HG03025 (cell line): ENCODE measurements at regions not wholly inside any gene's neighbourhood (a gene's known extent, or its start where the extent isn't known, plus 50 kb on each side); places are given as distances from the start of the nearest gene placed in this dataset.
"Not testable (repeated sequence)": the region's sequence is repeated elsewhere in the genome, so short reads cannot be mapped to it uniquely, and the experiment has no call there.

ENCODE experiments used
- ATAC-seq: cut with Tn5 transposase; IDR thresholded peaks from one replicate; pipeline ENCODE4 v1.9.1; 2021; ENCODE audit warnings: mild to moderate bottlenecking, moderate library complexity; ENCODE audit not compliant: unreplicated experiment, low FRiP score

- ATAC-seq: no peak
These were observed 180.2 kb upstream of the MARCKS start for GRCh38 chr6:113676968-113677367.

- ATAC-seq: no peak
These were observed 178.1 kb upstream of the MARCKS start for GRCh38 chr6:113679051-113679450.

GRCh38 chr6:113680301-113680700 lies 176.8 kb upstream of the MARCKS start:
- no peak for ATAC-seq

- ATAC-seq: no peak
These were observed 173.2 kb upstream of the MARCKS start for GRCh38 chr6:113683968-113684367.

- no peak for ATAC-seq
These were observed 172.7 kb upstream of the MARCKS start for GRCh38 chr6:113684382-113684901.

GRCh38 chr6:113686049-113686448 lies 171.1 kb upstream of the MARCKS start:
- ATAC-seq: no peak

- ATAC-seq: not testable (repeated sequence)
These were observed 167.5 kb upstream of the MARCKS start for GRCh38 chr6:113689620-113690019.

- ATAC-seq: no peak
These were observed 166.6 kb upstream of the MARCKS start for GRCh38 chr6:113690281-113691259.

- ATAC-seq: no peak
These were observed 165.9 kb upstream of the MARCKS start for GRCh38 chr6:113691260-113691656.

GRCh38 chr6:113693851-113694250 lies 163.3 kb upstream of the MARCKS start:
- no peak for ATAC-seq

GRCh38 chr6:113694278-113695077 lies 162.7 kb upstream of the MARCKS start:
- no peak for ATAC-seq

- no peak for ATAC-seq
These were observed 161.6 kb upstream of the MARCKS start for GRCh38 chr6:113695516-113695915.

- ATAC-seq: no peak
These were observed 160.2 kb upstream of the MARCKS start for GRCh38 chr6:113696960-113697359.

GRCh38 chr6:113697632-113698410 lies 159.3 kb upstream of the MARCKS start:
- ATAC-seq: no peak

GRCh38 chr6:113699239-113699638 lies 157.9 kb upstream of the MARCKS start:
- no peak for ATAC-seq

- ATAC-seq: no peak
These were observed 155.4 kb upstream of the MARCKS start for GRCh38 chr6:113701552-113702254.

GRCh38 chr6:113707194-113707593 lies 150.0 kb upstream of the MARCKS start:
- no peak for ATAC-seq

- no peak for ATAC-seq
These were observed 147.1 kb upstream of the MARCKS start for GRCh38 chr6:113709936-113710509.

GRCh38 chr6:113713665-113714064 lies 143.5 kb upstream of the MARCKS start:
- no peak for ATAC-seq
